Neural cell (in vitro differentiated cells): ENCODE measurements at regions not wholly inside any gene's neighbourhood (a gene's known extent, or its start where the extent isn't known, plus 50 kb on each side); places are given as distances from the start of the nearest gene placed in this dataset.

Experiments
- H2AFZ ChIP-seq: fragments of 200-600, 300-800 bp; sonication (generic), shearing (Covaris generic); 2 replicates; pipeline ENCODE4 v1.6.0; 2014; ENCODE audit warnings: low read depth, mild to moderate bottlenecking, antibody characterized with exemption, low read length, moderate library complexity
- H3F3A ChIP-seq: fragments of 200-600 bp; shearing (Covaris generic); 2 replicates; pipeline ENCODE4 v1.6.1; 2016; ENCODE audit warnings: mild to moderate bottlenecking, moderate library complexity, mixed read lengths, antibody characterized with exemption, low read length; ENCODE audit not compliant: insufficient read depth, poor library complexity, severe bottlenecking
- H3K27ac ChIP-seq: fragments of 200-600, 300-800 bp; sonication (generic), shearing (Covaris generic); 2 replicates; pipeline ENCODE4 v1.5.1; 2014; ENCODE audit warnings: mild to moderate bottlenecking, low read length, moderate library complexity
- H3K27me3 ChIP-seq: fragments of 300-800, 200-600 bp; sonication (generic), shearing (Covaris generic); 2 replicates; pipeline ENCODE4 v1.6.0; 2014; ENCODE audit warnings: mild to moderate bottlenecking, low read depth, low read length, moderate library complexity; ENCODE audit not compliant: insufficient read depth
- H3K36me3 ChIP-seq: fragments of 300-800, 200-600 bp; sonication (generic), shearing (Covaris generic); 2 replicates; pipeline ENCODE4 v1.5.1; 2014; ENCODE audit warnings: mild to moderate bottlenecking, antibody characterized with exemption, low read length, moderate library complexity; ENCODE audit not compliant: insufficient read depth
- H3K4me2 ChIP-seq: fragments of 300-800, 200-600 bp; sonication (generic), shearing (Covaris generic); 2 replicates; pipeline ENCODE4 v1.6.0; 2014; ENCODE audit warnings: mild to moderate bottlenecking, low read length
- H3K4me3 ChIP-seq: fragments of 300-800, 200-600 bp; sonication (generic), shearing (Covaris generic); 2 replicates; pipeline ENCODE4 v1.5.1; 2014; ENCODE audit warnings: mild to moderate bottlenecking, low read length, moderate library complexity
- H3K79me2 ChIP-seq: fragments of 200-600 bp; shearing (Covaris generic); replicated peaks from 2 replicates; pipeline ENCODE4 v1.6.0; 2014; ENCODE audit warnings: mild to moderate bottlenecking, low read length, moderate library complexity; ENCODE audit not compliant: insufficient read depth
- H3K9ac ChIP-seq: fragments of 300-800, 200-600 bp; sonication (generic), shearing (Covaris generic); 2 replicates; pipeline ENCODE4 v1.6.1; 2016; ENCODE audit warnings: mild to moderate bottlenecking, low read length, mixed read lengths
- H3K9me2 ChIP-seq: fragments of 200-600 bp; shearing (Covaris generic); 2 replicates; pipeline ENCODE4 v1.6.1; 2016; ENCODE audit warnings: mild to moderate bottlenecking, low read length, mixed read lengths; ENCODE audit not compliant: insufficient read depth
- H3K9me3 ChIP-seq: fragments of 200-600, 300-800 bp; sonication (generic), shearing (Covaris generic); 2 replicates; pipeline ENCODE4 v1.6.1; 2016; ENCODE audit warnings: mild to moderate bottlenecking, mixed run types, low read length, moderate library complexity, mixed read lengths
- H4K20me1 ChIP-seq: fragments of 200-600 bp; shearing (Covaris generic); 2 replicates; pipeline ENCODE4 v1.6.1; 2016; ENCODE audit warnings: mild to moderate bottlenecking, mixed run types; ENCODE audit not compliant: insufficient read depth
- EP300 ChIP-seq: fragments of 450-650 bp; conservative IDR thresholded peaks from 2 replicates; pipeline ENCODE4 v1.6.1; 2014; ENCODE audit warnings: antibody characterized with exemption, mild to moderate bottlenecking, moderate library complexity; ENCODE audit not compliant: poor library complexity, severe bottlenecking
- EZH2 ChIP-seq: fragments of 200-600, 300-800 bp; shearing (Covaris generic), sonication (generic); IDR thresholded peaks from 2 replicates; pipeline ENCODE4 v1.6.1; 2014; ENCODE audit warnings: antibody characterized with exemption, low read length, borderline replicate concordance, mild to moderate bottlenecking; ENCODE audit not compliant: insufficient read depth, poor library complexity, severe bottlenecking
- MXI1 ChIP-seq: fragments of 450-650 bp; conservative IDR thresholded peaks from 2 replicates; pipeline ENCODE4 v1.6.1; 2014; ENCODE audit warnings: antibody characterized with exemption, mild to moderate bottlenecking; ENCODE audit not compliant: poor library complexity, severe bottlenecking
- POLR2AphosphoS5 ChIP-seq: IDR thresholded peaks from 2 replicates; pipeline ENCODE4 v1.6.1; 2012
- RAD21 ChIP-seq: fragments of 450-650 bp; conservative IDR thresholded peaks from 2 replicates; pipeline ENCODE4 v1.6.1; 2014; ENCODE audit warnings: antibody characterized with exemption, mild to moderate bottlenecking, moderate library complexity
- SMC3 ChIP-seq: fragments of 450-650 bp; conservative IDR thresholded peaks from 2 replicates; pipeline ENCODE4 v1.6.1; 2014; ENCODE audit warnings: antibody characterized with exemption, mild to moderate bottlenecking, moderate library complexity; ENCODE audit not compliant: poor library complexity
- TAF1 ChIP-seq: IDR thresholded peaks from 2 replicates; pipeline ENCODE4 v1.6.1; 2012; ENCODE audit warnings: low read depth
- TF ChIP-seq, protein P1 (sequence below): fragments of 450-650 bp; IDR thresholded peaks from 2 replicates; pipeline ENCODE4 v1.5.1; 2014; ENCODE audit warnings: antibody characterized with exemption, mild to moderate bottlenecking, moderate library complexity; ENCODE audit not compliant: poor library complexity, severe bottlenecking
- TF ChIP-seq, protein P2 (sequence below): IDR thresholded peaks from 2 replicates; pipeline ENCODE4 v1.6.1; 2012; ENCODE audit warnings: borderline replicate concordance

DNA sequence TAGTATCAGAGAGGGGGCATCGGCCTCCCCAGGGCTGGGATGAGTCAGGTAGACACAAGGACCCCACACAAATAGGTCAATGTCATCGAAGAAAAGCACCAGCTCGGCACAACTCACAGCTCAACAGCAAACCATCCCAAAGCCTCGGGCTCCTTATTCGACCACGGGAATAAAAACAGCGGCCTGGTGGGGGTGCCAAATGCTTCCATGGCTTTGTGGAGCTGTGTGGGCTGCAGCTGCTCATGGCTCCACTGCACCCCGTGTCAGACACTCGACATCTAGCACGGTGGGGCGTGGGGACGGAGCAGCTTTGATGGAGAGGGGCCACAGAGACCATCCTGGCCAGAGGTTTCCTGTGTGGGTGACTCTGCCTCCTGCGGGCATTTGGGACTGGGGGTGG lies 212.5 kb upstream of the SOX1 start (continued):
- TF ChIP-seq, protein P1, sequence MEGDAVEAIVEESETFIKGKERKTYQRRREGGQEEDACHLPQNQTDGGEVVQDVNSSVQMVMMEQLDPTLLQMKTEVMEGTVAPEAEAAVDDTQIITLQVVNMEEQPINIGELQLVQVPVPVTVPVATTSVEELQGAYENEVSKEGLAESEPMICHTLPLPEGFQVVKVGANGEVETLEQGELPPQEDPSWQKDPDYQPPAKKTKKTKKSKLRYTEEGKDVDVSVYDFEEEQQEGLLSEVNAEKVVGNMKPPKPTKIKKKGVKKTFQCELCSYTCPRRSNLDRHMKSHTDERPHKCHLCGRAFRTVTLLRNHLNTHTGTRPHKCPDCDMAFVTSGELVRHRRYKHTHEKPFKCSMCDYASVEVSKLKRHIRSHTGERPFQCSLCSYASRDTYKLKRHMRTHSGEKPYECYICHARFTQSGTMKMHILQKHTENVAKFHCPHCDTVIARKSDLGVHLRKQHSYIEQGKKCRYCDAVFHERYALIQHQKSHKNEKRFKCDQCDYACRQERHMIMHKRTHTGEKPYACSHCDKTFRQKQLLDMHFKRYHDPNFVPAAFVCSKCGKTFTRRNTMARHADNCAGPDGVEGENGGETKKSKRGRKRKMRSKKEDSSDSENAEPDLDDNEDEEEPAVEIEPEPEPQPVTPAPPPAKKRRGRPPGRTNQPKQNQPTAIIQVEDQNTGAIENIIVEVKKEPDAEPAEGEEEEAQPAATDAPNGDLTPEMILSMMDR = no peak
- no peak for TF ChIP-seq EP300

DNA sequence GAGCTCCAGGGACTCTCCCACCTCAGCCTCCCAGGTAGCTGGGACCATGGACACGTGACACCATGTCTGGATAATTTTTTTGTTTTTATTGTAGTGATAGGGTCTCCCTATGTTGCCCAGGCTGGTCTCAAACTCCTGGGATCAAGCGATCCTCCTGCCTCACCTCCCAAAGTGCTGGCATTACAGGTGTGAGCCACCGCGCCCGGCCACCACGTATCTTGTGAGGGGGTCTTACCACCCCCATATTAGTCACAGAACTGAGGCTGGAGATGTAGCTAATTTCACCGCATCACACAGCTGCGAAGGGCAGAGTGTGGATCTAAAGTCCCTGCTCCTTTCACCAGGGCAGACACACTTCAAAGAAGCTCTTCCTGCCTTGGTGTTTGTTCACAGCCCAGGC lies 211.8 kb upstream of the SOX1 start:
- Histone ChIP-seq H2AFZ (no peak overlapping the region), H3K9me2 (no peaks in the 10 kb centered on the region), H3K27ac (no peak overlapping the region), H4K20me1 (no peaks in the 10 kb centered on the region), H3K79me2 (no peaks in the 10 kb centered on the region), H3K4me3 (no peak overlapping the region), H3K36me3 (no peaks in the 10 kb centered on the region), H3K9me3 (no peaks in the 10 kb centered on the region), H3F3A (no peaks in the 10 kb centered on the region), H3K4me2 (no peak overlapping the region), H3K27me3 (no peaks in the 10 kb centered on the region), H3K9ac (no peak overlapping the region)
- TF ChIP-seq EP300 = no peak
- no peak for TF ChIP-seq POLR2AphosphoS5
- TF ChIP-seq MXI1 = no peak
- TF ChIP-seq, protein P1 = no peak
- TF ChIP-seq TAF1 = no peak
- TF ChIP-seq, protein P2, sequence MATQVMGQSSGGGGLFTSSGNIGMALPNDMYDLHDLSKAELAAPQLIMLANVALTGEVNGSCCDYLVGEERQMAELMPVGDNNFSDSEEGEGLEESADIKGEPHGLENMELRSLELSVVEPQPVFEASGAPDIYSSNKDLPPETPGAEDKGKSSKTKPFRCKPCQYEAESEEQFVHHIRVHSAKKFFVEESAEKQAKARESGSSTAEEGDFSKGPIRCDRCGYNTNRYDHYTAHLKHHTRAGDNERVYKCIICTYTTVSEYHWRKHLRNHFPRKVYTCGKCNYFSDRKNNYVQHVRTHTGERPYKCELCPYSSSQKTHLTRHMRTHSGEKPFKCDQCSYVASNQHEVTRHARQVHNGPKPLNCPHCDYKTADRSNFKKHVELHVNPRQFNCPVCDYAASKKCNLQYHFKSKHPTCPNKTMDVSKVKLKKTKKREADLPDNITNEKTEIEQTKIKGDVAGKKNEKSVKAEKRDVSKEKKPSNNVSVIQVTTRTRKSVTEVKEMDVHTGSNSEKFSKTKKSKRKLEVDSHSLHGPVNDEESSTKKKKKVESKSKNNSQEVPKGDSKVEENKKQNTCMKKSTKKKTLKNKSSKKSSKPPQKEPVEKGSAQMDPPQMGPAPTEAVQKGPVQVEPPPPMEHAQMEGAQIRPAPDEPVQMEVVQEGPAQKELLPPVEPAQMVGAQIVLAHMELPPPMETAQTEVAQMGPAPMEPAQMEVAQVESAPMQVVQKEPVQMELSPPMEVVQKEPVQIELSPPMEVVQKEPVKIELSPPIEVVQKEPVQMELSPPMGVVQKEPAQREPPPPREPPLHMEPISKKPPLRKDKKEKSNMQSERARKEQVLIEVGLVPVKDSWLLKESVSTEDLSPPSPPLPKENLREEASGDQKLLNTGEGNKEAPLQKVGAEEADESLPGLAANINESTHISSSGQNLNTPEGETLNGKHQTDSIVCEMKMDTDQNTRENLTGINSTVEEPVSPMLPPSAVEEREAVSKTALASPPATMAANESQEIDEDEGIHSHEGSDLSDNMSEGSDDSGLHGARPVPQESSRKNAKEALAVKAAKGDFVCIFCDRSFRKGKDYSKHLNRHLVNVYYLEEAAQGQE = no peak
- TF ChIP-seq SMC3 = no peak
- TF ChIP-seq RAD21 = no peak
- TF ChIP-seq EZH2 = no peak

DNA sequence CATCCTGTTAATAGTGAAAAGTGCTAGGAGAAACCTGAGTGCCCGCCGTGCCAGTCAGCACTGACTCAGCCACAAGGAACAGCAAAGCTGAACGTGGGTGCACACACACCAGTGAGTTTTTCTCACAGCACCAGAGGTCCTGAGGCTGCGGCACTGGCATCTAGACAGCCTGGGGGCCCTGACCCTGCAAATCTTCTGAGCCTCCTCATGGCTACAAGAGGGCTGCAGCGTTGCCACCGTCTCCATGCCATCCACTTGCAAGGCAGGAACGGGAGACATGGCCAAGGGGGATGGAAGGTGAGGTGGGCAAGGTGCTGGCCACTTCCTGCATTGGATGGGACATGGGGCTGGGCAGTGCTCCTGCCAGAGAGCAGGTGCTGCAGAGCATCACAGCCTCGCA lies 211.2 kb upstream of the SOX1 start:
- H3K27me3 ChIP-seq = no peaks in the 10 kb centered on the region
- H3K9me2 ChIP-seq = no peaks in the 10 kb centered on the region
- no peak overlapping the region for H3K4me2 ChIP-seq
- no peaks in the 10 kb centered on the region for H4K20me1 ChIP-seq
- H3K9ac ChIP-seq = no peak overlapping the region
- no peaks in the 10 kb centered on the region for H3F3A ChIP-seq
- H2AFZ ChIP-seq = no peak overlapping the region
- TF ChIP-seq TAF1 (no peak), EZH2 (no peak), MXI1 (no peak), POLR2AphosphoS5 (no peak), SMC3 (no peak), RAD21 (no peak), EP300 (no peak)
- TF ChIP-seq, protein P2 = no peak
- TF ChIP-seq, protein P1 = no peak
- no peak overlapping the region for H3K27ac ChIP-seq
- no peak overlapping the region for H3K4me3 ChIP-seq
- H3K36me3 ChIP-seq = no peaks in the 10 kb centered on the region
- no peaks in the 10 kb centered on the region for H3K9me3 ChIP-seq
- no peaks in the 10 kb centered on the region for H3K79me2 ChIP-seq
